ENCODE measurements at regions not wholly inside any gene's neighbourhood (a gene's known extent, or its start where the extent isn't known, plus 50 kb on each side); places are given as distances from the start of the nearest gene placed in this dataset.
A peak's percentile ranks its signal among the peaks of the same experiment; 100 is the strongest.

DNA sequence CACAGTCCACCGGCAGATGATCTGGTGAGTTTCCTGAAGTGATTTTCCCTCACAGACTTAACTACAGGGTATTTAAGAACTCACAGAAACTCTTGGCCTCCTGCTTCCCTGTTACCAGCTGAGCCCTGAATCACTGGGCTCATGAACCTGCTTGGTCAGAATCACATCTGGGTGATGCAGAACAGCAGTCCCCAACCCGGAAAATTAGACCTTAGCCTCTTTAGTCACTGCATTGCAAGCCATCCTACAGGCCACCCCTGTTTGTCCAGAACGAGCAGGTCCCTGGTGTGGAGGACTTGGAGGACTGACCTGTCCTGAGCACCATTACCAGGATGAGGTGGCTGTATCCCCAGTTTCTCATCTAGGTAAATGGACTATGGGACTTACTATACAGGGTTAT, 539.2 kb downstream of the TNS3 start:
- Histone ChIP-seq H3K27ac (ENCODE audit: low read depth, low read length) (no peak overlapping the region), H4K12ac (ENCODE audit: low read depth, low read length) (no peak overlapping the region), H3K79me1 (ENCODE audit: low read length) (peaks cover 33% of the 10 kb centered on the region), H2BK5ac (ENCODE audit: low read depth, low read length, poor library complexity) (peak overlapping the region; percentile 22), H3K4me2 (ENCODE audit: low read length) (no peak overlapping the region), H2BK120ac (ENCODE audit: insufficient read depth, low read length, poor library complexity) (peak overlapping the region; percentile 26), H4K91ac (ENCODE audit: low read depth, low read length) (peak overlapping the region; percentile 72), H3K14ac (ENCODE audit: low read length) (peak overlapping the region; percentile 67), H3K23ac (ENCODE audit: low read length) (no peak overlapping the region), H2AFZ (ENCODE audit: insufficient read depth, low read length, poor library complexity) (no peak overlapping the region), H2BK12ac (ENCODE audit: low read length) (peak overlapping the region; percentile 83), H3K4me1 (ENCODE audit: control insufficient read depth in 1 of 2, insufficient read depth in 2 of 2, low read length in 2 of 2) (peaks cover 23 to 25% of the 10 kb centered on the region in 2 experiments), H3K18ac (ENCODE audit: low read length) (peak overlapping the region; percentile 32), H4K8ac (ENCODE audit: low read depth, low read length) (no peak overlapping the region), H3K9me3 (ENCODE audit: insufficient read depth, low read depth, low read length) (no peaks in the 10 kb centered on the region), H3K9ac (ENCODE audit: low read length) (no peak overlapping the region), H2AK5ac (ENCODE audit: low read length) (peak overlapping the region; percentile 55), H3K79me2 (ENCODE audit: control insufficient read depth, insufficient read depth, low read length, poor library complexity) (peaks cover 5% of the 10 kb centered on the region), H3K4me3 (ENCODE audit: low read depth, low read length) (no peak overlapping the region), H3K36me3 (ENCODE audit: control insufficient read depth in 1 of 2, insufficient read depth in 2 of 2, low read length in 2 of 2) (no peaks in the 10 kb centered on the region), H3K27me3 (ENCODE audit: insufficient read depth, low read length) (no peaks in the 10 kb centered on the region), H3K4ac (ENCODE audit: low read depth, low read length) (peak overlapping the region; percentile 9)
- DNase-seq, result no peak
- no CpG with 5 or more reads among the region's 3 CpGs for WGBS (ENCODE audit: extremely low coverage, insufficient coverage, insufficient read length)

DNA sequence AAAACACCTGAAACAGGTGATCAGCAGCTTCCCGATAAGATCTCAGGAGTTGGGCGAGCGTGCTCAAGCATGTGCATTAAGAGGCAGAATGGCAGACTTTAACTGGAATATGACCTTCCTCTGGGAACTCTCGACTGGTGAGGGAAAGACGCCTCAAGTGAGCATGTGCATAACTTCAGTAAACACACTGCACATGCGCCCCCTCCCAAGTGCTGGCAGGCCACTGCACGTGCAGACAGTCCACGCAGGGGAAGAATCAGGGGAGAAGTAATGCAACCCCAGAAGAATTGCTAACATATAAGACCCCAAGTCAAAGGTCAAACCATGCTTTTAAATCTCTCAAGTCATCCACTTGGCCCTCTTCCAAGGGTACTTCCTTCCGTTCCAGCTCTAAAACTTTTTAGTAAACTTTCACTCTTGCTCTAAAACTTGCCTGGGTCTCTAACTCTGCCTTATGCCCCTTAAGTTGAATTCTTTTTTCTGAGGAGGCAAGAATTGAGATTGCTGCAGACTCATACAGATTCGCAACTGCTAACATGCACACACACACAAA, 541.0 kb downstream of the TNS3 start:
- Histone ChIP-seq H3K36me3 (ENCODE audit: control insufficient read depth in 1 of 2, insufficient read depth in 2 of 2, low read length in 2 of 2) (no peaks in the 10 kb centered on the region), H4K91ac (ENCODE audit: low read depth, low read length) (peak overlapping the region; percentile 20), H2AFZ (ENCODE audit: insufficient read depth, low read length, poor library complexity) (no peak overlapping the region), H4K8ac (ENCODE audit: low read depth, low read length) (no peak overlapping the region), H3K79me2 (ENCODE audit: control insufficient read depth, insufficient read depth, low read length, poor library complexity) (peaks cover 5% of the 10 kb centered on the region), H2BK12ac (ENCODE audit: low read length) (peak overlapping the region; percentile 3), H2BK5ac (ENCODE audit: low read depth, low read length, poor library complexity) (no peak overlapping the region), H3K4ac (ENCODE audit: low read depth, low read length) (no peak overlapping the region), H3K4me3 (ENCODE audit: low read depth, low read length) (no peak overlapping the region), H3K18ac (ENCODE audit: low read length) (no peak overlapping the region), H3K9ac (ENCODE audit: low read length) (no peak overlapping the region), H2BK120ac (ENCODE audit: insufficient read depth, low read length, poor library complexity) (peak overlapping the region; percentile 25), H3K79me1 (ENCODE audit: low read length) (peaks cover 33% of the 10 kb centered on the region), H3K14ac (ENCODE audit: low read length) (no peak overlapping the region), H3K9me3 (ENCODE audit: insufficient read depth, low read depth, low read length) (no peaks in the 10 kb centered on the region), H2AK5ac (ENCODE audit: low read length) (no peak overlapping the region), H4K12ac (ENCODE audit: low read depth, low read length) (no peak overlapping the region), H3K23ac (ENCODE audit: low read length) (no peak overlapping the region), H3K27me3 (ENCODE audit: insufficient read depth, low read length) (no peaks in the 10 kb centered on the region), H3K4me1 (ENCODE audit: control insufficient read depth in 1 of 2, insufficient read depth in 2 of 2, low read length in 2 of 2) (peaks cover 25 to 29% of the 10 kb centered on the region in 2 experiments), H3K27ac (ENCODE audit: low read depth, low read length) (no peak overlapping the region), H3K4me2 (ENCODE audit: low read length) (no peak overlapping the region)
- no CpG with 5 or more reads among the region's 10 CpGs for WGBS (ENCODE audit: extremely low coverage, insufficient coverage, insufficient read length)
- DNase-seq, result no peak

DNA sequence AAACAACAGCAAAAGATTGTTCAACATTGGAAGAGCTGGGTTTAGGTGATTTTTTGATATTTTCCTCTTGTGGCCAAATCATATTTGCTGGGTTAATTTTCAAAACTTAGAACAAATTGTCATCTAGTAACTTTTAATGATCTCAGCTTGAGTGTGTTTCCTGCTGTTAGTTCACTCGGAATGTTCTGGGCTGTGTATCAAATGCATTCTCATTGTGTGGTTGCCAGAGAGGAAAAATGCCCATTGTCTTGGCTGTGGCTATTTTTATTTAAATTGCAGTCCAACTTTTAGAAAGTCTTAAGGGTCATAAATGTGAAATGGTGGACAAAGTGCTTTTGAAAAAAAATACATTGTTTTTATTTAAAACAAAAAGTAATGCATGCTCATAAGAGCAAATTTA, 542.0 kb downstream of the TNS3 start:
- Histone ChIP-seq H3K4ac (ENCODE audit: low read depth, low read length) (no peak overlapping the region), H3K27me3 (ENCODE audit: insufficient read depth, low read length) (no peaks in the 10 kb centered on the region), H3K9me3 (ENCODE audit: insufficient read depth, low read depth, low read length) (no peaks in the 10 kb centered on the region), H3K14ac (ENCODE audit: low read length) (no peak overlapping the region), H3K79me1 (ENCODE audit: low read length) (peaks cover 29% of the 10 kb centered on the region), H4K91ac (ENCODE audit: low read depth, low read length) (no peak overlapping the region), H4K12ac (ENCODE audit: low read depth, low read length) (no peak overlapping the region), H2BK5ac (ENCODE audit: low read depth, low read length, poor library complexity) (no peak overlapping the region), H2BK12ac (ENCODE audit: low read length) (no peak overlapping the region), H3K9ac (ENCODE audit: low read length) (no peak overlapping the region), H3K4me1 (ENCODE audit: control insufficient read depth in 1 of 2, insufficient read depth in 2 of 2, low read length in 2 of 2) (peaks cover 19 to 25% of the 10 kb centered on the region in 2 experiments), H3K18ac (ENCODE audit: low read length) (no peak overlapping the region), H2AK5ac (ENCODE audit: low read length) (no peak overlapping the region), H3K27ac (ENCODE audit: low read depth, low read length) (peak overlapping the region; percentile 39), H3K4me3 (ENCODE audit: low read depth, low read length) (no peak overlapping the region), H3K36me3 (ENCODE audit: control insufficient read depth in 1 of 2, insufficient read depth in 2 of 2, low read length in 2 of 2) (no peaks in the 10 kb centered on the region), H3K23ac (ENCODE audit: low read length) (no peak overlapping the region), H2AFZ (ENCODE audit: insufficient read depth, low read length, poor library complexity) (no peak overlapping the region), H2BK120ac (ENCODE audit: insufficient read depth, low read length, poor library complexity) (no peak overlapping the region), H3K4me2 (ENCODE audit: low read length) (no peak overlapping the region), H3K79me2 (ENCODE audit: control insufficient read depth, insufficient read depth, low read length, poor library complexity) (peaks cover 5% of the 10 kb centered on the region), H4K8ac (ENCODE audit: low read depth, low read length) (no peak overlapping the region)
- WGBS (ENCODE audit: extremely low coverage, insufficient coverage, insufficient read length), result no CpG with 5 or more reads among the region's 1 CpG
- DNase-seq, result no peak

DNA sequence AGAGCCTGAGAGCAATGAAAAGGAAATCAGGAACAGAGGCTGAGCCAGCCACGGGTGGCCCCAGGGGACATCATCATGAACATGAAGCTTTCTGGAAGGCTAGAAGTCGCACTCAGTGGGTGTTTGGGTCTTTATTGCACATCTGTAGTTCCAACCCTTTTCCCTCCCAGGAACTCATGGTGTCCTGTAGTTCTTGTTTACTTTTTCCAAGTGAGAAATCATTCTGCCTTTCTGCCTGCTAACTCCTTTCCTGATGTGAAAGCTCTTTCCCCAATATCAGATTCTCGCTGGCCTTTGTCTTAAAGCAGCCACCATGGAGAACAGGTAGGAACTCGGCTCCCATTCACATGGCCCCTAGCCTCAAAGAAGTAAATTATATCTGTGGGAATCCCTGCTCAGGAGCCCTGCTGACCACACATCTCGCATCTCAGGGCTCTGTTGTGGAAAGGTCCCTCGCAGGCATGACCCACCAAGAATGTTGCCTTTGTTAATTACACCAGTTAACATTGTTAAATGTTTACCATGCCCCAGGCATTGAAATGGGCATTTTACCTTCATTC, 542.7 kb downstream of the TNS3 start:
- Histone ChIP-seq H3K18ac (ENCODE audit: low read length) (peak overlapping the region; percentile 73), H2BK120ac (ENCODE audit: insufficient read depth, low read length, poor library complexity) (peak overlapping the region; percentile 81), H2BK5ac (ENCODE audit: low read depth, low read length, poor library complexity) (peak overlapping the region; percentile 89), H3K14ac (ENCODE audit: low read length) (peak overlapping the region; percentile 74), H4K12ac (ENCODE audit: low read depth, low read length) (no peak overlapping the region), H4K91ac (ENCODE audit: low read depth, low read length) (peak overlapping the region; percentile 96), H3K9me3 (ENCODE audit: insufficient read depth, low read depth, low read length) (no peaks in the 10 kb centered on the region), H3K27ac (ENCODE audit: low read depth, low read length) (peak overlapping the region; percentile 80), H3K27me3 (ENCODE audit: insufficient read depth, low read length) (no peaks in the 10 kb centered on the region), H3K4me1 (ENCODE audit: control insufficient read depth in 1 of 2, insufficient read depth in 2 of 2, low read length in 2 of 2) (peaks cover 19 to 25% of the 10 kb centered on the region in 2 experiments), H2BK12ac (ENCODE audit: low read length) (peak overlapping the region; percentile 80), H3K4ac (ENCODE audit: low read depth, low read length) (peak overlapping the region; percentile 85), H3K9ac (ENCODE audit: low read length) (no peak overlapping the region), H3K79me2 (ENCODE audit: control insufficient read depth, insufficient read depth, low read length, poor library complexity) (peaks cover 7% of the 10 kb centered on the region), H3K4me3 (ENCODE audit: low read depth, low read length) (no peak overlapping the region), H2AFZ (ENCODE audit: insufficient read depth, low read length, poor library complexity) (no peak overlapping the region), H3K36me3 (ENCODE audit: control insufficient read depth in 1 of 2, insufficient read depth in 2 of 2, low read length in 2 of 2) (no peaks in the 10 kb centered on the region), H2AK5ac (ENCODE audit: low read length) (peak overlapping the region; percentile 89), H3K79me1 (ENCODE audit: low read length) (peaks cover 29% of the 10 kb centered on the region), H4K8ac (ENCODE audit: low read depth, low read length) (peak overlapping the region; percentile 70), H3K4me2 (ENCODE audit: low read length) (no peak overlapping the region), H3K23ac (ENCODE audit: low read length) (no peak overlapping the region)
- no CpG with 5 or more reads among the region's 6 CpGs for WGBS (ENCODE audit: extremely low coverage, insufficient coverage, insufficient read length)
- DNase-seq, result no peak
